Smooth muscle cell (in vitro differentiated cells): ENCODE measurements at regions not wholly inside any gene's neighbourhood (a gene's known extent, or its start where the extent isn't known, plus 50 kb on each side); places are given as distances from the start of the nearest gene placed in this dataset.
"Not testable (repeated sequence)": the region's sequence is repeated elsewhere in the genome, so short reads cannot be mapped to it uniquely, and the experiment has no call there.

Experiments used
- DNase-seq: peaks from one replicate; lab custom pipeline; 2025; ENCODE audit not compliant: unreplicated experiment; lab: John Stamatoyannopoulos, UW
- H2AFZ ChIP-seq: fragments of 200-600 bp; sonication (generic); 2 replicates; pipeline ENCODE4 v1.6.0; 2016; ENCODE audit warnings: antibody characterized with exemption, low read depth, mild to moderate bottlenecking
- H3F3A ChIP-seq: fragments of 200-600 bp; sonication (generic); 2 replicates; pipeline ENCODE4 v1.6.0; 2017; ENCODE audit warnings: antibody characterized with exemption, low read depth
- H3K27ac ChIP-seq: fragments of 200-600 bp; sonication (generic); 2 replicates; pipeline ENCODE4 v1.5.1; 2016; ENCODE audit warnings: low read depth, mild to moderate bottlenecking
- H3K27me3 ChIP-seq: fragments of 200-600 bp; sonication (generic); 2 replicates; pipeline ENCODE4 v1.6.1; 2016; ENCODE audit warnings: low read depth, mild to moderate bottlenecking
- H3K36me3 ChIP-seq: fragments of 200-600 bp; sonication (generic); 2 replicates; pipeline ENCODE4 v1.5.1; 2016; ENCODE audit warnings: low read depth
- H3K4me1 ChIP-seq: fragments of 200-600 bp; sonication (generic); 2 replicates; pipeline ENCODE4 v1.5.1; 2016; ENCODE audit warnings: low read depth
- H3K4me2 ChIP-seq: fragments of 200-600 bp; sonication (generic); 2 replicates; pipeline ENCODE4 v1.6.0; 2016; ENCODE audit warnings: mild to moderate bottlenecking
- H3K4me3 ChIP-seq: fragments of 200-600 bp; sonication (generic); 2 replicates; pipeline ENCODE4 v1.5.1; 2016; ENCODE audit warnings: mild to moderate bottlenecking
- H3K79me2 ChIP-seq: fragments of 200-600 bp; sonication (generic); 2 replicates; pipeline ENCODE4 v1.6.0; 2016; ENCODE audit warnings: low read depth, mild to moderate bottlenecking
- H3K9ac ChIP-seq: fragments of 200-600 bp; sonication (generic); 2 replicates; pipeline ENCODE4 v1.6.0; 2016; ENCODE audit warnings: low read depth
- H3K9me3 ChIP-seq: fragments of 200-600 bp; sonication (generic); replicated peaks from 2 replicates; pipeline ENCODE4 v1.5.1; 2016; ENCODE audit warnings: low read depth
- H4K20me1 ChIP-seq: fragments of 200-600 bp; sonication (generic); 2 replicates; pipeline ENCODE4 v1.6.0; 2016; ENCODE audit warnings: low read depth
- CTCF ChIP-seq: fragments of 200-600 bp; sonication (generic); IDR thresholded peaks from 2 replicates; pipeline ENCODE4 v1.5.1; 2017; ENCODE audit warnings: borderline replicate concordance, mild to moderate bottlenecking, antibody characterized with exemption; ENCODE audit not compliant: insufficient read depth, poor library complexity, severe bottlenecking
- WGBS: methylation state at CpG from one replicate; pipeline ENCODE4 v1.1.7; 2016; ENCODE audit warnings: low lambda C conversion rate; 5-methylcytosine and 5-hydroxymethylcytosine counted together

- no peak for TF ChIP-seq CTCF
- Histone ChIP-seq H3F3A (no peaks in the 10 kb centered on the region), H3K4me1 (peaks cover 18% of the 10 kb centered on the region), H3K9ac (no peak overlapping the region), H3K4me2 (peak overlapping the region; percentile 20), H3K27me3 (no peaks in the 10 kb centered on the region), H3K36me3 (no peaks in the 10 kb centered on the region), H3K9me3 (no peaks in the 10 kb centered on the region), H2AFZ (no peak overlapping the region), H3K27ac (no peak overlapping the region), H3K4me3 (no peak overlapping the region), H4K20me1 (no peaks in the 10 kb centered on the region), H3K79me2 (no peaks in the 10 kb centered on the region)
- DNase-seq = no peak
Measured at GRCh38 chr6:119669221-119669620, 319.7 kb upstream of the MAN1A1 start.

GRCh38 chr6:119665432-119665831 lies 315.9 kb upstream of the MAN1A1 start:
- not testable (repeated sequence) for H3K9me3 ChIP-seq, H4K20me1 ChIP-seq, DNase-seq, H3K4me3 ChIP-seq, H3K36me3 ChIP-seq, H2AFZ ChIP-seq, H3F3A ChIP-seq, H3K9ac ChIP-seq, H3K79me2 ChIP-seq, H3K4me2 ChIP-seq, H3K27me3 ChIP-seq, H3K27ac ChIP-seq, H3K4me1 ChIP-seq
- WGBS = 94% methylated on average over 10 of the region's 10 CpGs

GRCh38 chr6:119661628-119662027 lies 312.1 kb upstream of the MAN1A1 start:
- no peak for DNase-seq
- Histone ChIP-seq H3K79me2 (no peaks in the 10 kb centered on the region), H3K4me3 (no peak overlapping the region), H3K4me1 (no peaks in the 10 kb centered on the region), H3K27ac (no peak overlapping the region), H4K20me1 (no peaks in the 10 kb centered on the region), H3K27me3 (no peaks in the 10 kb centered on the region), H3K9ac (no peak overlapping the region), H3F3A (no peaks in the 10 kb centered on the region), H3K4me2 (no peak overlapping the region), H2AFZ (no peak overlapping the region), H3K36me3 (no peaks in the 10 kb centered on the region), H3K9me3 (no peaks in the 10 kb centered on the region)
- no peak for TF ChIP-seq CTCF

GRCh38 chr6:119661078-119661477 lies 311.5 kb upstream of the MAN1A1 start:
- Histone ChIP-seq H3F3A (no peaks in the 10 kb centered on the region), H3K79me2 (no peaks in the 10 kb centered on the region), H3K4me2 (no peak overlapping the region), H3K9ac (no peak overlapping the region), H3K27me3 (no peaks in the 10 kb centered on the region), H3K27ac (no peak overlapping the region), H3K4me3 (no peak overlapping the region), H3K4me1 (no peaks in the 10 kb centered on the region), H4K20me1 (no peaks in the 10 kb centered on the region), H3K36me3 (no peaks in the 10 kb centered on the region), H3K9me3 (no peaks in the 10 kb centered on the region), H2AFZ (no peak overlapping the region)
- 67% methylated on average over 4 of the region's 4 CpGs for WGBS
- TF ChIP-seq CTCF = no peak
- no peak for DNase-seq
